ENCODE measurements at regions not wholly inside any gene's neighbourhood (a gene's known extent, or its start where the extent isn't known, plus 50 kb on each side); places are given as distances from the start of the nearest gene placed in this dataset.

GRCh38 chr6:98179606-98180005, 654.8 kb upstream of the POU3F2 start:
- TF ChIP-seq ATF2 (IDR thresholded peaks at IDR 0.05; ENCODE audit: low read length) (no peak), POLR2AphosphoS5 (IDR thresholded peaks at IDR 0.05; ENCODE audit: low read length) (no peak), POLR2A (IDR thresholded peaks at IDR 0.05; ENCODE audit: low read depth, low read length) (no peak), EZH2 (IDR thresholded peaks at IDR 0.05; ENCODE audit: borderline replicate concordance, control insufficient read depth, low read depth, low read length) (no peak), CBFB (IDR thresholded peaks at IDR 0.05; ENCODE audit: low read depth) (no peak), EP300 (IDR thresholded peaks at IDR 0.05; ENCODE audit: borderline replicate concordance in 1 of 2, control insufficient read depth in 1 of 2, low read depth in 2 of 2, low read length in 2 of 2) (no peak), EED (IDR thresholded peaks at IDR 0.05; ENCODE audit: low read depth) (no peak), STAT1 (conservative IDR thresholded peaks at IDR 0.05) (no peak), SUPT20H (IDR thresholded peaks at IDR 0.05; ENCODE audit: borderline replicate concordance, control insufficient read depth, low read depth, low read length) (no peak)
- TF ChIP-seq, protein P1, sequence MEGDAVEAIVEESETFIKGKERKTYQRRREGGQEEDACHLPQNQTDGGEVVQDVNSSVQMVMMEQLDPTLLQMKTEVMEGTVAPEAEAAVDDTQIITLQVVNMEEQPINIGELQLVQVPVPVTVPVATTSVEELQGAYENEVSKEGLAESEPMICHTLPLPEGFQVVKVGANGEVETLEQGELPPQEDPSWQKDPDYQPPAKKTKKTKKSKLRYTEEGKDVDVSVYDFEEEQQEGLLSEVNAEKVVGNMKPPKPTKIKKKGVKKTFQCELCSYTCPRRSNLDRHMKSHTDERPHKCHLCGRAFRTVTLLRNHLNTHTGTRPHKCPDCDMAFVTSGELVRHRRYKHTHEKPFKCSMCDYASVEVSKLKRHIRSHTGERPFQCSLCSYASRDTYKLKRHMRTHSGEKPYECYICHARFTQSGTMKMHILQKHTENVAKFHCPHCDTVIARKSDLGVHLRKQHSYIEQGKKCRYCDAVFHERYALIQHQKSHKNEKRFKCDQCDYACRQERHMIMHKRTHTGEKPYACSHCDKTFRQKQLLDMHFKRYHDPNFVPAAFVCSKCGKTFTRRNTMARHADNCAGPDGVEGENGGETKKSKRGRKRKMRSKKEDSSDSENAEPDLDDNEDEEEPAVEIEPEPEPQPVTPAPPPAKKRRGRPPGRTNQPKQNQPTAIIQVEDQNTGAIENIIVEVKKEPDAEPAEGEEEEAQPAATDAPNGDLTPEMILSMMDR (IDR thresholded peaks at IDR 0.05 in 2 of 3, conservative IDR thresholded peaks at IDR 0.05 in 1 of 3; ENCODE audit: control insufficient read depth in 2 of 3, extremely low read depth in 1 of 3, insufficient read depth in 1 of 3, low read depth in 3 of 3, low read length in 3 of 3): no peak
- TF ChIP-seq, protein P2, sequence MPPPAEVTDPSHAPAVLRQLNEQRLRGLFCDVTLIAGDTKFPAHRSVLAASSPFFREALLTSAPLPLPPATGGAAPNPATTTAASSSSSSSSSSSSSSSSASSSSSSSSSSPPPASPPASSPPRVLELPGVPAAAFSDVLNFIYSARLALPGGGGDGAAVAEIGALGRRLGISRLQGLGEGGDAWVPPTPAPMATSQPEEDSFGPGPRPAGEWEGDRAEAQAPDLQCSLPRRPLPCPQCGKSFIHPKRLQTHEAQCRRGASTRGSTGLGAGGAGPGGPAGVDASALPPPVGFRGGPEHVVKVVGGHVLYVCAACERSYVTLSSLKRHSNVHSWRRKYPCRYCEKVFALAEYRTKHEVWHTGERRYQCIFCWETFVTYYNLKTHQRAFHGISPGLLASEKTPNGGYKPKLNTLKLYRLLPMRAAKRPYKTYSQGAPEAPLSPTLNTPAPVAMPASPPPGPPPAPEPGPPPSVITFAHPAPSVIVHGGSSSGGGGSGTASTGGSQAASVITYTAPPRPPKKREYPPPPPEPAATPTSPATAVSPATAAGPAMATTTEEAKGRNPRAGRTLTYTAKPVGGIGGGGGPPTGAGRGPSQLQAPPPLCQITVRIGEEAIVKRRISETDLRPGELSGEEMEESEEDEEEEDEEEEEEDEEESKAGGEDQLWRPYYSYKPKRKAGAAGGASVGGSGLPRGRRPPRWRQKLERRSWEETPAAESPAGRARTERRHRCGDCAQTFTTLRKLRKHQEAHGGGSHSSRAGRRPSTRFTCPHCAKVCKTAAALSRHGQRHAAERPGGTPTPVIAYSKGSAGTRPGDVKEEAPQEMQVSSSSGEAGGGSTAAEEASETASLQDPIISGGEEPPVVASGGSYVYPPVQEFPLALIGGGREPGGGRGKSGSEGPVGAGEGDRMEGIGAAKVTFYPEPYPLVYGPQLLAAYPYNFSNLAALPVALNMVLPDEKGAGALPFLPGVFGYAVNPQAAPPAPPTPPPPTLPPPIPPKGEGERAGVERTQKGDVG (CRISPR knock-in tag; IDR thresholded peaks at IDR 0.05): no peak
- TF ChIP-seq, protein P3, sequence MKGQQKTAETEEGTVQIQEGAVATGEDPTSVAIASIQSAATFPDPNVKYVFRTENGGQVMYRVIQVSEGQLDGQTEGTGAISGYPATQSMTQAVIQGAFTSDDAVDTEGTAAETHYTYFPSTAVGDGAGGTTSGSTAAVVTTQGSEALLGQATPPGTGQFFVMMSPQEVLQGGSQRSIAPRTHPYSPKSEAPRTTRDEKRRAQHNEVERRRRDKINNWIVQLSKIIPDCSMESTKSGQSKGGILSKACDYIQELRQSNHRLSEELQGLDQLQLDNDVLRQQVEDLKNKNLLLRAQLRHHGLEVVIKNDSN (IDR thresholded peaks at IDR 0.05; ENCODE audit: borderline replicate concordance, extremely low read length, insufficient read depth, low read depth, low read length): no peak

All from GM12878 (cell line).